NB4 (cell line): ENCODE measurements at regions not wholly inside any gene's neighbourhood (a gene's known extent, or its start where the extent isn't known, plus 50 kb on each side); places are given as distances from the start of the nearest gene placed in this dataset.

Source experiments
- MYC ChIP-seq: IDR thresholded peaks from 2 replicates; pipeline ENCODE4 v1.6.1; 2011; ENCODE audit warnings: low read depth, low read length
- POLR2A ChIP-seq: IDR thresholded peaks from 2 replicates; pipeline ENCODE4 v1.6.1; 2011; ENCODE audit warnings: mild to moderate bottlenecking; ENCODE audit not compliant: insufficient read length; ENCODE audit errors: extremely low read depth
- TF ChIP-seq, protein P1 (sequence below): IDR thresholded peaks from one replicate; pipeline ENCODE4 v1.5.1; 2012; ENCODE audit warnings: low read depth, low read length

DNA sequence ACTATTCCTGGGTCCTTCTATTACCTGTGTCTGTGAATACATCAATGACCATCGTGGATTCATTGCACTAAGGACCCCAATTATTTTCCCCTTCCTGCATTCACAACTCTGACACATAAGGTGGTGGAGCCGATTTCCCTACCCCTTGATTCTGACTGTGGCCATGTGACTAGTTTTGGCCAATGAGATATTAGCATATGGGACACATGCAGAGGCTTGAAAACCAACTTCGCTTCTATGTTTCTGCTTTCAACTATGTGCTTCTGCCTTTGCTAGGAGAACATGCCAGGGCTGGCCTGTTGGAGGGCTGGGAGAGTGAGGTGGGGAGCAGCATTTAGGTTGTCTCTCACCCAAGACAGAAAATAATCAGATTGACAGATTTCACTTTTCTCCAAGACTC is 483.1 kb upstream of the JAG1 start:
- no peak for TF ChIP-seq MYC
- TF ChIP-seq POLR2A = no peak
- TF ChIP-seq, protein P1, sequence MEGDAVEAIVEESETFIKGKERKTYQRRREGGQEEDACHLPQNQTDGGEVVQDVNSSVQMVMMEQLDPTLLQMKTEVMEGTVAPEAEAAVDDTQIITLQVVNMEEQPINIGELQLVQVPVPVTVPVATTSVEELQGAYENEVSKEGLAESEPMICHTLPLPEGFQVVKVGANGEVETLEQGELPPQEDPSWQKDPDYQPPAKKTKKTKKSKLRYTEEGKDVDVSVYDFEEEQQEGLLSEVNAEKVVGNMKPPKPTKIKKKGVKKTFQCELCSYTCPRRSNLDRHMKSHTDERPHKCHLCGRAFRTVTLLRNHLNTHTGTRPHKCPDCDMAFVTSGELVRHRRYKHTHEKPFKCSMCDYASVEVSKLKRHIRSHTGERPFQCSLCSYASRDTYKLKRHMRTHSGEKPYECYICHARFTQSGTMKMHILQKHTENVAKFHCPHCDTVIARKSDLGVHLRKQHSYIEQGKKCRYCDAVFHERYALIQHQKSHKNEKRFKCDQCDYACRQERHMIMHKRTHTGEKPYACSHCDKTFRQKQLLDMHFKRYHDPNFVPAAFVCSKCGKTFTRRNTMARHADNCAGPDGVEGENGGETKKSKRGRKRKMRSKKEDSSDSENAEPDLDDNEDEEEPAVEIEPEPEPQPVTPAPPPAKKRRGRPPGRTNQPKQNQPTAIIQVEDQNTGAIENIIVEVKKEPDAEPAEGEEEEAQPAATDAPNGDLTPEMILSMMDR = no peak
